COLO668 (cell line): ENCODE measurements at regions not wholly inside any gene's neighbourhood (a gene's known extent, or its start where the extent isn't known, plus 50 kb on each side); places are given as distances from the start of the nearest gene placed in this dataset.

Experiments used
- DNase-seq: peaks from one replicate; lab custom pipeline; 2025; ENCODE audit not compliant: unreplicated experiment; lab: John Stamatoyannopoulos, UW

- peak; percentile 15 for DNase-seq
These were observed 451.5 kb upstream of the FAT3 start for GRCh38 chr11:91773090-91773489.

- DNase-seq = no peak
These were observed 452.7 kb upstream of the FAT3 start for GRCh38 chr11:91771961-91772360.

- no peak for DNase-seq
These were observed 455.8 kb upstream of the FAT3 start for GRCh38 chr11:91768783-91769182.

DNA sequence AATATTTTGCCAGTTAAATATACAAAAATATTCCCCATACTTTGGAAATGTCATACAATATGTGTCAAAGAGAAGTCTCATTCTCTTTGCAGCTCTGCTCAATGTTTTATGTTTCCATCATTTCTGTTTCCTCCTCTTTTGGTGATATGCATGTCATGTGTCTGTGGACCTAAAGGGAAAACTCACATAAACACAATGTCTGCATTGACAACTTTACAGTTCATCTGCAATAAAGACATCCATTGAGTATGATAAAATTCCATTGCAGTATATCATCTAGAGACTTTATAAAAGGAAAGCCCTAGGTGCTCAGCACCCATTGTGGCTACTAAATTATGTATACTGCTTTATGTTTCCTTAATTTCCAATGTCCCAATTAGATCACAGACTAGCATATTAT lies 461.3 kb upstream of the FAT3 start:
- DNase-seq = no peak

DNA sequence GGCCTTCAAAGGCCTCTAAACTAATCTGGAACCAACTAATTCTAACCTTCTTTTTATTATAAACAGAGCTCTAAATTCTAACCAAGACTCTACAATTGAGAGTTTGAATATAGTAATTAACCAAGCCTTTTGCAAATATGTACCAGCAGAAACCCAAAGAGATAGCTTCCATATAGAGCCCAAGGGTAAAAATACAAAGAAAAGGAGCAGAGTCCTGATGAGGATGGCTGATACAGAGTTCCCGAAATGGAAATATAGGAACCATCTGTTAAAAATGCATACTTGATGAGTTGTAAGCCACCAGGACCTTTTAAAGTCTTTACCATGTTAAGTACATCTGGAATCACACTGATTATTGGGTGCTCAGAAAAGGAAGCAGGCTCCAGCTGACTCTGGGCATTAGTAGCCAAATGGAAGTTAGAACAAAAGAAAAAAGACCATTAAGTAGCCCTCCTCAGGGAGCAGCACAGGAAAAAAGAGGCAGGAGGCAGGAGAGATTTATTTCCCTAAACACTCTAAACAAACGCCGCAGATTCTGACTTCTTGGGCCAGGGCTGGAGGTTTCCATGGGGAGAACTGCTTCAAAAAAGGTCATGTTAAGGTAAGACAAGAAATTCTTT lies 463.1 kb upstream of the FAT3 start:
- DNase-seq = no peak

- no peak for DNase-seq
These were observed 467.7 kb upstream of the FAT3 start for GRCh38 chr11:91756829-91757480.

GRCh38 chr11:91755951-91756707 lies 468.5 kb upstream of the FAT3 start:
- DNase-seq = no peak

- no peak for DNase-seq
These were observed 469.1 kb upstream of the FAT3 start for GRCh38 chr11:91755526-91755925.

- DNase-seq = no peak
These were observed 475.4 kb upstream of the FAT3 start for GRCh38 chr11:91749251-91749650.

GRCh38 chr11:91742155-91742554 lies 482.5 kb upstream of the FAT3 start:
- no peak for DNase-seq

DNA sequence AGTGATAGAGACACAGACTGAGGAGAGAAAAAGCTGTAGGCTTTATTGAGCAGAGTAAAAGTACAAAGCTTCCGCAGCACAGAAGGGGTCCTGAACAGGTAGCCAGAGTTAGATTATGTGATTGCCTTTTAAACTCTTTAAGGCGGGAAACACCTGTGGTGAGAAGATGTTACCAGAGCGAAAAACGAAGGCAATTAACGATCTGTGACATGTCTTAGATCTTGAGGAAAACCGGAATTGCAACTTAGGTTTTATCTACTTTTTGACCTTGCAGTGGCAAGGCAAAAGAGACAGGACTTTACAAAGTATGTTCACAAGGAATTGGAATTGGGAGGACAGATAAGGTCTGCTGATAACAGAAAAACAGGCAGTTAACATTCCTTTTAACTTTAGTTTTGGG lies 493.6 kb upstream of the FAT3 start:
- no peak for DNase-seq

GRCh38 chr11:91730620-91731019 lies 494.0 kb upstream of the FAT3 start:
- no peak for DNase-seq

DNA sequence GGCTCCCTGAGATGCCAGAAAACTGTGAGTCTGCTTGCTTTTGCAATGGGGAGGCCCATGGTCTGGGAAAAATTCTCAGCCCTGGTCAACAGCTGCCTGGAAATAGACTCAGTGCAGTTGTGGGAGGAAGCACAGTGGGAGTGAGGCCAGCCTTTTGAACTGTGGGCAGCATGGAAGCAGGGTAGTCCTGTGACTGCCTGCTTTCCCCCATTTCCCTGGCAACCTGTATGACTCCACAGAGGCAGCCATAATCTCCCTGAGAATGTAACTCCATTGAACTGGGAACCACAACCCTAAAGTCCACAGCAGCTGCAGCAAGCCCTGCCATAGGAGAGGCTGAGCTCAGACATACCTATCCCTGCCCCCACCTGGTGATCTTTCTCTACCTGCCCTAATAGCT lies 494.6 kb upstream of the FAT3 start:
- DNase-seq = no peak

DNA sequence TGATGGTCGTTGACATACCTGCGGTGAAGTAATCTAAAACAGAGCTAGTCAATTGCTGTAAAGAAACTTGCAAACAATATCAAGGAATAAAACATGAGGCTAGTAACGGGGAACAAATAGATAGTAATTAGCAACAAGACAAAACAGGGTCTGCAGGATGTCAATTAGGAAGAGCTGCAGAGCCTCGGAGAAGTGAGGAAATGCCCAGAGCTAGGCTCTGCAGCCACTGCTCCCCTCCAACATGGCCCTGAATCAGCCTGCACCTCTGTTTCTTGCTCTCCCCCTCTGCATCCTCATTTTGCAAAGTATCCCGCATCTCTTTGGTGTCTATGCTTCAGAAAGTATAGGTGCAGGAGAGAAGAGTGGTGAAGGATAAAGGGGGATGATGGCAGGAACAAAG lies 507.4 kb upstream of the FAT3 start:
- DNase-seq = no peak

GRCh38 chr11:91707652-91708482 lies 516.8 kb upstream of the FAT3 start:
- no peak for DNase-seq

DNA sequence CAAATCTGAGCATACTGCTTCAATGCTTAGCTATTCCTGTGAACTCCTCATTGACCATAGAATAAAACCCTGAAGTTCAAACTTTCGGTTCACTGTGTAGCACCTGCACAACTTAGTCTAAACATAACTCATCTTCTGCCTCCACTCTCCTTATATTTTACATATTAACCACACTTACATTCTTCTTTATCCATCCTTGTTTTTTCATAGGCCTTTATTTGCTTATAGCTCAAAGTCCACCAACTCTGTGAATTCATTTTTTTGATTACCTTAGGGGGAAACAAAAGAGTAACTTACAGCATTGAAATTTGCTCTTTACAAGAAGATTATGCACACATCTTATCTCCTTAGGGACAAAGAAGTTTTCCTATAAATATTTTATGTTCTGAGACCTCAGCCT lies 521.6 kb upstream of the FAT3 start:
- DNase-seq = no peak

DNA sequence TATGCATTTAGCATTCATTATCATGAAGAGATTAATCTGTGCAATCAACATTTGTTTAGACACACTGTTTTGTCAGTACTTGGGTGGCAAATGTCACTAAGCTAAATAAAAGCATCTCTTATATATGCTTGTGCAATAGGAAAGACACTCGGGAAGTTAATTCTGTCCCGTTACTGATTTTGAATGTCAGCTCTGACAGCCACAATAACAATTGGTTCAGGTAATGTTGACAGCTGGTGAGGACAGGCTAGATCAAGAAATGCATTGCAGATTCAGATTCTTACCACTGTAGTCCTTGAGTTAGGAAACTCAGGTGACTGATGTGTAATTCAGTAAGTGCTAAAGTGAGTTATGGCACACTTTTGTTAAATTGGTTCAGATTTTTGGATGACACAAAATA lies 523.8 kb upstream of the FAT3 start:
- DNase-seq = no peak

GRCh38 chr11:91698845-91699244 lies 525.8 kb upstream of the FAT3 start:
- no peak for DNase-seq

GRCh38 chr11:91694331-91694730 lies 530.3 kb upstream of the FAT3 start:
- DNase-seq = no peak

GRCh38 chr11:91691872-91692271 lies 532.7 kb upstream of the FAT3 start:
- no peak for DNase-seq

- no peak for DNase-seq
These were observed 535.9 kb upstream of the FAT3 start for GRCh38 chr11:91688672-91689071.

- DNase-seq = no peak
These were observed 537.9 kb upstream of the FAT3 start for GRCh38 chr11:91686700-91687099.
